ENCODE measurements at regions not wholly inside any gene's neighbourhood (a gene's known extent, or its start where the extent isn't known, plus 50 kb on each side); places are given as distances from the start of the nearest gene placed in this dataset.

- Histone ChIP-seq H3K36me3 (peaks cover 20% of the 10 kb centered on the region), H4K20me1 (ENCODE audit: low read depth) (no peaks in the 10 kb centered on the region), H3K9ac (no peak overlapping the region), H3K27ac (no peak overlapping the region), H3K4me2 (no peak overlapping the region), H3K9me3 (ENCODE audit: low read depth) (no peaks in the 10 kb centered on the region), H3F3A (ENCODE audit: low read depth) (no peaks in the 10 kb centered on the region), H3K4me3 (no peak overlapping the region), H2AFZ (replicated peaks) (no peak overlapping the region), H3K4me1 (no peaks in the 10 kb centered on the region), H3K27me3 (no peaks in the 10 kb centered on the region), H3K79me2 (ENCODE audit: low read depth) (no peaks in the 10 kb centered on the region)
- Mint-ChIP-seq H3K4me1 (no peaks in the 10 kb centered on the region), H3K27ac (no peak overlapping the region), H3K4me3 (no peak overlapping the region), H3K36me3 (peaks cover 6% of the 10 kb centered on the region), H3K27me3 (ENCODE audit: insufficient read depth, low read depth) (no peaks in the 10 kb centered on the region), H3K9me3 (peaks cover 6% of the 10 kb centered on the region)
- DNase-seq (ENCODE audit: low spot score): no peak
- no peak for TF ChIP-seq EZH2phosphoT487 (IDR thresholded peaks at IDR 0.05)
- no peak for TF ChIP-seq CTCF (IDR thresholded peaks at IDR 0.05)
- TF ChIP-seq EZH2 (IDR thresholded peaks at IDR 0.05): no peak
Observed at GRCh38 chr10:65614956-65615565, 1310.8 kb upstream of the LRRTM3 start.

- H3K4me3 Mint-ChIP-seq: no peak overlapping the region
- H3K9me3 Mint-ChIP-seq: peaks cover 6% of the 10 kb centered on the region
- Histone ChIP-seq H2AFZ (replicated peaks) (no peak overlapping the region), H3K4me2 (no peak overlapping the region), H3K4me1 (no peaks in the 10 kb centered on the region), H3K9ac (no peak overlapping the region), H3K36me3 (peaks cover 20% of the 10 kb centered on the region), H3K27ac (no peak overlapping the region), H3K4me3 (no peak overlapping the region), H3F3A (ENCODE audit: low read depth) (no peaks in the 10 kb centered on the region), H3K9me3 (ENCODE audit: low read depth) (no peaks in the 10 kb centered on the region), H3K27me3 (no peaks in the 10 kb centered on the region), H4K20me1 (ENCODE audit: low read depth) (no peaks in the 10 kb centered on the region), H3K79me2 (ENCODE audit: low read depth) (no peaks in the 10 kb centered on the region)
- no peak for DNase-seq (ENCODE audit: low spot score)
- no peaks in the 10 kb centered on the region for H3K4me1 Mint-ChIP-seq
- no peak overlapping the region for H3K27ac Mint-ChIP-seq
- TF ChIP-seq EZH2phosphoT487 (IDR thresholded peaks at IDR 0.05) (no peak), EZH2 (IDR thresholded peaks at IDR 0.05) (no peak), CTCF (IDR thresholded peaks at IDR 0.05) (no peak)
- peaks cover 6% of the 10 kb centered on the region for H3K36me3 Mint-ChIP-seq
- H3K27me3 Mint-ChIP-seq (ENCODE audit: insufficient read depth, low read depth): no peaks in the 10 kb centered on the region
Observed at GRCh38 chr10:65618126-65618525, 1307.7 kb upstream of the LRRTM3 start.

GRCh38 chr10:65620404-65621048, 1305.3 kb upstream of the LRRTM3 start:
- H3K4me3 ChIP-seq: no peak overlapping the region
- no peaks in the 10 kb centered on the region for H3K9me3 ChIP-seq (ENCODE audit: low read depth)
- no peak overlapping the region for H3K9ac ChIP-seq
- no peaks in the 10 kb centered on the region for H3K79me2 ChIP-seq (ENCODE audit: low read depth)
- H3K4me2 ChIP-seq: no peak overlapping the region
- no peak overlapping the region for H2AFZ ChIP-seq (replicated peaks)
- H4K20me1 ChIP-seq (ENCODE audit: low read depth): no peaks in the 10 kb centered on the region
- Mint-ChIP-seq H3K36me3 (peaks cover 6% of the 10 kb centered on the region), H3K4me1 (no peaks in the 10 kb centered on the region), H3K27ac (no peak overlapping the region), H3K9me3 (no peaks in the 10 kb centered on the region), H3K4me3 (no peak overlapping the region), H3K27me3 (ENCODE audit: insufficient read depth, low read depth) (no peaks in the 10 kb centered on the region)
- H3K36me3 ChIP-seq: peaks cover 9% of the 10 kb centered on the region
- TF ChIP-seq EZH2 (IDR thresholded peaks at IDR 0.05): no peak
- no peak for TF ChIP-seq EZH2phosphoT487 (IDR thresholded peaks at IDR 0.05)
- no peak for TF ChIP-seq CTCF (IDR thresholded peaks at IDR 0.05)
- no peaks in the 10 kb centered on the region for H3K4me1 ChIP-seq
- no peaks in the 10 kb centered on the region for H3F3A ChIP-seq (ENCODE audit: low read depth)
- H3K27ac ChIP-seq: no peak overlapping the region
- no peak for DNase-seq (ENCODE audit: low spot score)
- no peaks in the 10 kb centered on the region for H3K27me3 ChIP-seq

Data from neural progenitor cell (in vitro differentiated cells).